HG02759 (cell line): ENCODE measurements at regions not wholly inside any gene's neighbourhood (a gene's known extent, or its start where the extent isn't known, plus 50 kb on each side); places are given as distances from the start of the nearest gene placed in this dataset.
"Not testable (repeated sequence)": the region's sequence is repeated elsewhere in the genome, so short reads cannot be mapped to it uniquely, and the experiment has no call there.

Source experiments
- ATAC-seq: cut with Tn5 transposase; IDR thresholded peaks from one replicate; pipeline ENCODE4 v1.9.1; 2021; ENCODE audit warnings: mild to moderate bottlenecking, moderate library complexity; ENCODE audit not compliant: unreplicated experiment

GRCh38 chr2:49686897-49687442 is 532.7 kb upstream of the FSHR start:
- ATAC-seq: no peak

DNA sequence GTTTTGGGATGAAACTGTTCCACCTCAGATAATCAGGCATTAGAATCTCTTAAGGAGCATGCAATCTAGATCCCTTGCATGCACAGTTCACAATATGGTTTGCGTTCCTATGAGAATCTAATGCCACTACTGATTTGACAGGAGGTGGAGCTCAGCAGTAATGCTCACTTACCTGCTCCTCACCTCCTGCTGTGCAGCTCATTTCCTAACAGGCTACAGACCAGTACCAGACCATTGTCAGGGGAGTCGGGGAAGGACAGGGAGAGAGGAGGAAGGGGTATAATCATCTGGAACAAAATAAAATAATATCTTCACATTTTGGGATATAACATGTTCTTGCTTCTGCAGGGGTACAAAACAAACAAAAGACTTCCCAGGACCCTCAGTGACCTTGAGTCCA is 532.0 kb upstream of the FSHR start:
- ATAC-seq: no peak

- ATAC-seq: no peak
Observed at GRCh38 chr2:49677227-49677626, 522.9 kb upstream of the FSHR start.

DNA sequence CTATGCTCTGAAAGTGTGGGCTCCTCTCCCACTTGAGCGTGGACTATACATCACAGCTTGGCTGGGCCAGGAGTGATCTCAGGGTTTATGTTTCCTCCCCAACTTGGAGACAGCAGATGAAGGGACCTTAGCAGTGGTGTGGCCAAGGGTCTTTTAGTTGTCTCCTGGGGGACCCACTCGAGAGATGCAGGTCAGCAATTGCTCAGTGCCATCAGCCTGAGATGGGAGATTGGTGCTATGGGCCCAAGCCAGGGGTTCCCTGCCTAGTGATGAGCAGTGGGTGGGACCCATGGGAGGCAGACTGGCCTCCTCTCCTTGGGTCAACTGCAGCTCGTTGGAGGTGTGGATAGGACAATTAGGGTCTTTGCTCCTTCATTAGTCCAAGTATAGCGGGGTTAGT is 510.5 kb upstream of the FSHR start:
- ATAC-seq: no peak

GRCh38 chr2:49661809-49662208 is 507.5 kb upstream of the FSHR start:
- ATAC-seq: no peak

DNA sequence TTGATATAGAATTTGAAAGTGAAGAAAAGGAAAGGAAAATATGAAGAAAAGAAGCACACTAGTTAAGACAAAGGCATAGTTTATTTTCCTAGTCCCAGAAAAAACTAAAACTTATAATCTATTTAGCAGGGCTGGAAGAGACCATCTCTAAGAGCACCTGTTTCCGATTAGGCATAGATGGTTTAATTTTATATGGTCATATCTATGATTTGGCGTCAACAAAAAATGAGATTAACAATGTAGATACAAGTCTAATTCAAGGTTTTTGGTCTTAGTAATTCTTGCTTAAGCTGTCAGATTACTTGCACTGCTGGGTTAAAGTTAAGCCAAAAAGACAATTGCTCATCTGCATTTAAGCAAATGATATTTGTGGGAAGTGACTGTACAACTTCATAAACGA is 502.5 kb upstream of the FSHR start:
- no peak for ATAC-seq

DNA sequence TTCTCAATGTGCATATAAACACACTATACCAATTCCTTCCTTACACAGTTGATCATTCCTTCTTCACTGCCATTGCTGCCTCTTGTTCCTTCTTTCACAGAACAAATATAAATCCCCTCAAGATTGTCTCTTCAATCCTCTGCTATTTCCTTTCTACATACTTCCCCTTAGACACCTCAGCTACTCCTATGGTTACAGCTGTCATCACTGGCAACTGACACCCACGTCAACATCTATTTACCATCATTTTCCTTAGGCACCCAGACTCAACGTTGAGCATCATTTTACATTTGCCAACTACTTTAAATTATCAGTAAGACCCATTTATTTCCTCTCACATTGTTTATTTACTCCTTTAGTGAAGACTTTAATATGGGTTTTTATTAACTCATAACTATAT is 488.8 kb upstream of the FSHR start:
- ATAC-seq: no peak

GRCh38 chr2:49640630-49641029 is 486.3 kb upstream of the FSHR start:
- no peak for ATAC-seq

- no peak for ATAC-seq
Observed at GRCh38 chr2:49621016-49621415, 466.7 kb upstream of the FSHR start.

DNA sequence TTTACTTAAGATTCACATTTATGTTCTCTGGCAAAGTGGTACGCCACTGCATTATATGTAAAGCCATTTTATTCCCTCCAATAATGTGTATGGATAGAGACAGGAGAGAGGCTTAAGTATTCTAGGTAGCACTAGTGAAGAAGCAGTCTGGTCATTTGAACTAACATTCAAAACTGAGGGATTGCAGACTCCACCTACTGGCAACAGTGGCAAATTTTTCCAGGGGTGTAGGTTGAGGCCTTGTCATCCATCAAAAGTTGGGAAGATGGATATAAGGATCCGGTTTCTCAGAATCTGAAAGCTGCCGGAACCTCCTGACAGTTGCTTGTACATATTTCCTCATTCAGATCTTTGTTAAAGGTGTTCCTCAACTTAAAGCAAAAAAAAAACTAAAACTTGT is 465.5 kb upstream of the FSHR start:
- no peak for ATAC-seq

DNA sequence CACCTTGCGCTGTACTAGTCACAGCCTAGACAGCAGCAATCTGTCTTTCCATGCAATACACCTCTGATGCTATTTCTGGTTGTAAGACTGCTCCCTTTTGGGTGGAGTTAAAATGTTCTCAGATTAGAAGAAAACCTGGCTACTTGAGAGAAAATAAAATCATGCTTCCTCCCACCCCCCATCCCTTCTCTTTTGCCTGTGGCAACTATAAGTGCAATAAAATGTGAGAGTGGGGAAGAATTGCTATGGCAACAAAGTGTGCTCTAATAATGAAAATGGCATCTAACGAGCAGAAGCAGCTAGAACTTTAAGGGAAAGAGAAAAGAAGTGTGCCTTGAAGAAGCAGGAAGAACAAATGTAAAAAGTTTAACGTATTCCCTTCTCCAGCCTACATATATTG is 464.2 kb upstream of the FSHR start:
- no peak for ATAC-seq

- peak; percentile 53 for ATAC-seq
Observed at GRCh38 chr2:49616800-49617199, 462.5 kb upstream of the FSHR start.

DNA sequence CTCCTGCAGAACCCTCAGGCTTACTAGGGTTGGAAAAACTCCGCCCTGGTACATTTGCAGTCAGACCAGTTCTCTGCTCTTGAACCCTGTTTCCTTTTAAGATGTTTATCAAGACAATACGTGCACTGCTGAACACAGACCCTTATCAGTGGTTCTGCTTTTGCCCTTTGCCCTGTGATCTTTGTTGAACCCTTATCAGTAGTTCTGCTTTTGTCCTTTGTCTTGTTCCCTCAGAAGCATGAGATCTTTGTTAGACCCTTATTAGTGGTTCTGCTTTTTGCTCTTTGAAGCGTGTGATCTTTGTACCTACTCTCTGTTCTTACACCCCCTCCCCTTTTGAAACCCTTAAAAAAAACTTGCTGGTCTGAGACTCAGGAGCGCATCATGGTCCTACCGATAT is 457.5 kb upstream of the FSHR start:
- not testable (repeated sequence) for ATAC-seq

DNA sequence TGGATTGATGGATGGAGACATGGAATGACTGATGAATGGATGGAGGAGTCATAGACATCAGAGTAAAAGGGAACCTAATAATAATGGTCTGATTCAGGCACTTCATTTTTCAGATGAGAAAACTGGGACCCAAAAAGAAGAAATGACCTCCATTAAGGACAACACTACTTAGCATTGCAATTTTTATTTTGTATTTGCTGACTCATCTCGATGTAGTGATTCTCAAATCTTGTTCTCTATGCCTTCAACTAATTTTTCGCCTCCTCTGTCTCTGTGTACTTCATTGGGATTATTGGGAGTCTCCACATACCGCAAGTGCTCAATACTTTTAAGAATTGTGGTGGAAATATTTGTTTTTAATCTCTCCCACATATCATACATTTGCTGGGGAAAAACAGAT is 446.2 kb upstream of the FSHR start:
- no peak for ATAC-seq

DNA sequence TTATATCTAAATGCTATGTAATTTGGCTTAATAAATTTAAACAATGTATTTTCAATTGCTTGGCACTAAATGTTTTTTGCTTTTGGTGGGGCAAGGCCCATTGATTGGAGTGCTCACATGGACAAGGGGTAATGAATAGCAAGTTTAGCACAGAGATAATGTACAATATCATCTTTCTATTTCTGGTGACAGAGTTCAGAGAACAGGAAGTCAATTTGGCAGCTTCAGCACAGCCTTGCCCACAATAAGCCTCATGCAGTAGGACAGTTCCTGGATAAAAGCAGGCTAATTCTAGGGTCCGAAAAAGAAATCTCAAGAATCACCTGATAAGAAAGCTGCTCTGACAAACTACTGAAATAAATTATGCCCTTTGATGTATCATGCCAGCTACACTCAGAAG is 443.9 kb upstream of the FSHR start:
- no peak for ATAC-seq

GRCh38 chr2:49585921-49586320 is 431.6 kb upstream of the FSHR start:
- no peak for ATAC-seq

DNA sequence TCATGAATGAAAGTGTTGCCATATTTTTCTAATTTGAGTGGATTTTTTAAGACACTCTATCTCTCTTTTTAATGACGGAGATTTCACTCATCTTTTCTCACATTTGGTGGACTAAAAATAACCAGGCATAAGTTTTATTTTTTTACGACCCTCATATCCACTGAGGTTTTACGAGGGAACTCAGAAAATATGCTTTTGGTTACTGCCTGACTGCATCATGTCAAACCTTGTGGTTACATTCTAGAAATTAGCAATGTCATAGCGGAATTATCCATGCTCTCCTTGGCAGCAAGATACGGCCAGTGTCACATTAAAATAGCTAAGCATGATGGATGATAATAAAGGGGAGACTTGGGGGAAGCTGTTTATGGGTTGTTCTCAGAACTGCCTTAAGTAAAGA is 428.6 kb upstream of the FSHR start:
- ATAC-seq: no peak

- no peak for ATAC-seq
Observed at GRCh38 chr2:49577041-49577440, 422.7 kb upstream of the FSHR start.

DNA sequence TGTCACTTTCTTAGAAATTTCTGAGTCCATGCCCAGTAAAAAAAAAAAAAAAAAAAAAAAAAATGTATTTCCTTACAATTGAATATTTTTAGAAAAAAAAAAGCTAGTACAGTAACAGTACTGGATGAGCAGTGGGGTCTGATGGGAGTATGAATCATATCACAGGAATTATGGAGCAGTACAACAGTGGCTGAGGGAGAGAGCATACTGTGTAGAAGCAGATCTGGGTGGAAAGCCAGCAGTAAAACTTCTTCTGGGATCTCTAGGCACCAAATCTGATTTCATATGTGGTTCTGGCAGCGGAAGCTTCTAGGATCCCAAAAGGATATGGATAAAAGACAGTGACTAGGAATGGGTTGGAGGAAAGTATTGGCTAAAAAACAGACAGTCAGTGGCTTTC is 414.9 kb upstream of the FSHR start:
- no peak for ATAC-seq

DNA sequence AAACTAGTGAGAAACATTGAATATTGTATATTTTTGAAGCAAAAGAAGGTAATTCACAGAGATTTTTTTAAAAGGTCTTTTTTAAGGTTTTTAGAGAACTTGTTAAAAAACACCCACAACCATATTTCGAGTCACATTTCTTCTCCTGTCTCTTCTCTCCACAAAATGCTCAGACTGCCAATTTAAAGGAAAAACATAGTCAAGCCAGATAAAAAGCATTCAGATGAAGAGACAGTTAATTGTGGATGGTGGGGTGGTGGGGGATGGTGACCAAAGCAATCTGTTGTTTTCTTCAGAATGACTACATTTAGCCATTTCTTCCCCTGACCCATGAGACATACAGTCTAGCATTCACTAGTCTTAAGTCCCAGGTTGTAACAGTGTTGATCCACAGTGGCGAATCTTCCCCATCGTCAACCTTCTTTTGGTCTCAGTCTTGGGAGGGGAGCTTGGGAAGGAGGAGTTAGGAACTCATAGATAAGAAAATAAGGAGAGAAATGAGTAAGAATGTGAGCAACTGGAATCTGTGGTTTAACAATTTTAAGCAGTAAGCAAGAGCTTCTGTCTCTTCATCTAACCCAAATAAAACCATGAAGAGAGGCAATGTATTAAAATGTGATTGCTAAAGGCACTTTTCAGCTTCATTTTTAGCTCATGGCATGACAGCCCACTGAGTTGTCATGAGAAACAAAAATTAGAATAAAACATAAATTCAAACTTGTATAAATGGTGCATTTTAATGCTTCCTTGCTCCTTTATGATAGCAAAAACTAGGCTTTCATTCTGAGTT is 413.7 kb upstream of the FSHR start:
- ATAC-seq: no peak

DNA sequence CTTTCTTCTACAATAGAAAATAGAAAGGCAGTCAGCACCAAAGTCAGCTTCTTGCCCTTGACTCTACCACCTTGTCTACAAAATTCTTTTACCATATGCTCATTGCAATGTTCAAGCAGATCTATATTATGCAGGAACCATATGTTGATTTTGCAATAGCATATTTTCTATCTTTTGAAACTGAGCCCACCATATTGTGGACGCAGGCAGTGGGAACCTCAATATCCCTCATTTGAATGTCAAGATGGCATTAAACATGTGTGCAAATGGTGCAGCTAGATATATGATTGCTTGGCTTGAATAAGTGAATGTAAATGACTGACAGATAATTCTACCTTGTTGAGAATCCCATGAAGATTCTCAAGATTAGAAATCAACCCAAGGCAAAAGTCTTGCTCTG is 412.7 kb upstream of the FSHR start:
- no peak for ATAC-seq

GRCh38 chr2:49553658-49554057 is 399.3 kb upstream of the FSHR start:
- no peak for ATAC-seq

- ATAC-seq: no peak
Observed at GRCh38 chr2:49532702-49533101, 378.4 kb upstream of the FSHR start.
